AG09309 (cell line): ENCODE measurements at regions not wholly inside any gene's neighbourhood (a gene's known extent, or its start where the extent isn't known, plus 50 kb on each side); places are given as distances from the start of the nearest gene placed in this dataset.

Source experiments
- DNase-seq: peaks from one replicate; pipeline ENCODE4 v3.0.0-alpha.2; 2010; ENCODE audit warnings: low read depth
- H3K4me3 ChIP-seq: 2 replicates; pipeline ENCODE4 v1.5.1; 2011; ENCODE audit warnings: mild to moderate bottlenecking, low read depth, low read length, moderate library complexity; ENCODE audit not compliant: control insufficient read depth
- TF ChIP-seq, protein P1 (sequence below): IDR thresholded peaks from 2 replicates; pipeline ENCODE4 v1.5.1; 2011; ENCODE audit warnings: mild to moderate bottlenecking, low read depth, low read length, inconsistent platforms; ENCODE audit not compliant: insufficient read depth, control insufficient read depth; ENCODE audit errors: missing control alignments

DNA sequence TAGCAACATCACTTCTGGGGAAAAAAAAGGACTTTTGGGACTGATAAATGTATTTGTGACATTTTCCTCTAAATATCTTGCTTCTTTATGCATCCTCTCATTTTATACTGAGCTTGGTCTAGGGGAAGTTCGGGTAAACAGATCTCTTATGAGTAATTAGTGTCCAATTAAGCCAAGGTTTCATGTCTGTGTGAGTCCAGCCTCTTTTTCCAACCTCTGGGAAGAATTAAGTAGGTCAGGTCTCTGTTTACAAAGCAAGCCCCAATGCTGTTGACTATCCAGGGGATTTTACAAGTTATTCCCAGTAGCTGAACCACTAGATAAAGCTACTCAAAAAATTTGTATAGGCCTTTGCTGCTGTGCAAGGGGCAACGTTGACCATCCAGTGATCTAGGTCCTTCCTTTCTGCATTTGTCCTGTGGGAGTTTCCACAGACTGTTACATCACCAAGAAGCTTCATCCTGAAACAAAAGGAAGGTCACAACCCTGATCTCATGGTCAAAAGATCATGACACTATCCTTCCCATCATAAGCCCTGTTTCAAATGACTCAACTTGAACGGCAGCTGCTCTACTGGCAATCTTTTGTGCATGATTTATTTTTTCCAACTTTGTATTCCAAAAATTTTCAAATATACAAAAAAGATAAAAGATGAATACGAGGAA, 74.3 kb downstream of the ETS2 start:
- no peak for DNase-seq
- TF ChIP-seq, protein P1, sequence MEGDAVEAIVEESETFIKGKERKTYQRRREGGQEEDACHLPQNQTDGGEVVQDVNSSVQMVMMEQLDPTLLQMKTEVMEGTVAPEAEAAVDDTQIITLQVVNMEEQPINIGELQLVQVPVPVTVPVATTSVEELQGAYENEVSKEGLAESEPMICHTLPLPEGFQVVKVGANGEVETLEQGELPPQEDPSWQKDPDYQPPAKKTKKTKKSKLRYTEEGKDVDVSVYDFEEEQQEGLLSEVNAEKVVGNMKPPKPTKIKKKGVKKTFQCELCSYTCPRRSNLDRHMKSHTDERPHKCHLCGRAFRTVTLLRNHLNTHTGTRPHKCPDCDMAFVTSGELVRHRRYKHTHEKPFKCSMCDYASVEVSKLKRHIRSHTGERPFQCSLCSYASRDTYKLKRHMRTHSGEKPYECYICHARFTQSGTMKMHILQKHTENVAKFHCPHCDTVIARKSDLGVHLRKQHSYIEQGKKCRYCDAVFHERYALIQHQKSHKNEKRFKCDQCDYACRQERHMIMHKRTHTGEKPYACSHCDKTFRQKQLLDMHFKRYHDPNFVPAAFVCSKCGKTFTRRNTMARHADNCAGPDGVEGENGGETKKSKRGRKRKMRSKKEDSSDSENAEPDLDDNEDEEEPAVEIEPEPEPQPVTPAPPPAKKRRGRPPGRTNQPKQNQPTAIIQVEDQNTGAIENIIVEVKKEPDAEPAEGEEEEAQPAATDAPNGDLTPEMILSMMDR = no peak
- no peak overlapping the region for H3K4me3 ChIP-seq

DNA sequence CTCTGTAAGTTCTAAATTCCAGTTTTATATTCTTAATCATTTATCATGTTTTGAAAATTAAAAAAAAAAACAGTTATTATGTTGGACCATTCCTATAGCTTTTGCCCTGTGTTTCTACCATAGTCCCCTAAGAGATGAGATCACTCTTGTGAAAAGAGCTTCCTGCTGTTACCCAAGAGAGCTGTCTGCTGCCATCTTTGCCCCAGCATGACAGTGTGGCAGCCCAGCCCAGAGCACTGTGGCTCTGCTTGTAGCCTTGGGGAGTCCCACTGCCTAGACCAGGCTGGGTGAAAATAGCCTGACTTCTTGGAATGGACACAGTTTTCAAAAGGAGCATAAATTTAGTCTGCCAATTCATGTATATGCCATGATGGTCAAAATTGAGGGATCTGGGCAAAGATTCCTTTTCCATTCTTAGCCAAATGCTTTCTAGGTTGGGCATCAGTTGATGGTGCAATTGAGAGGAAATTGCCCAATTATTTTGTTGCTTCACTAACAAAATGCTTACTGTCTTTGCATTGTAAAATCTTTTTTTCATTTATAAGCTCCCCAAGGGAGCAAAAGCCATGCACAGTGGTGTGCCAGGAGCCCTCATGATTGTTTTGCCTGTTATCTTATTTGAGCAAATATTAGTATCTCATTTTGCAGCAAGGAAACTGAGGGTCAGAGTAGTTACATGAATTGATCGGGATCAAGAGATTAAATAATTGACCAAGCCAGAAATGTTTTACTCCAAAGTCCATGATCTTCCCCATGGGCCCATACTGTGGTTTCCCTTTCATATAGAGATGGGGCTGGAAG, 72.8 kb downstream of the ETS2 start:
- TF ChIP-seq, protein P1 = no peak
- DNase-seq = no peak
- no peak overlapping the region for H3K4me3 ChIP-seq

DNA sequence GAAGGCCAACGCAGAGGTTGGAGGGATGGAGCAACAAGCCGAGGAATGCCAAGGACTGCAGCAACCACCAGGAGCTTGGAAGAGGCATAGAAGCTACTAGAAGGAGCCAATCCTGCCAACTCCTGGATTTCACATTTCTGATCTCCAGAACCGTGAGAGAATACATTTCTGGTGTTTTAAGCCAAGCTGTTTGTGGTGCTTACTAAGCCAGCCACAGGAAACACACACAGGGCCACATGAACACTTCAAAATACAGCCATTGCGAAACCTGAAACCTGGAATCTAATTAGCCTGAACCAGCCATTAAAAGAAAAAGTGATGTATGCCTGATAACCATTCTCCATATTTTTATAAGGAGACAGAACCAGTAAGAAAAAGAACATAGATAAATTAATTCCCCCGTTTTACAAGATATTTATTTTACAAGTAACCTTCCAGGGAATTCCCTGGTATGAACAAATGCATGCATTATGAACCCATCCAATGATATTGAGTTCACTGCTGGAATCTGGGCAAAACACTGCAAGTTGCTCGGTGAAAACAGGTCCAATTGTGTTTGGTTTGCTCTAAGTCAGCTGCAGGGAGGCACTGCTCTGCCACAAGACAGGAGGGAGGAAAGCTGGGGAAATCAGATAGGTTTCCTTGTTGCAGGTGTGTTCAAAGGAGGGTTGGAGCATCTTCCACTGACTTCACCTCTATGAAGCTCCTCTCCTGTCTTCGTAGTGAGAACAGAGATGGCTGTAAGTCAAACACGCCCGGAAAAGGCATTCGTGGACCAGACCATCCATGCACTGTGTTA, 70.2 kb downstream of the ETS2 start:
- peak; percentile 79 for DNase-seq
- H3K4me3 ChIP-seq = no peak overlapping the region
- TF ChIP-seq, protein P1 = no peak
